Fibroblast of pulmonary artery (primary cell): ENCODE measurements at regions not wholly inside any gene's neighbourhood (a gene's known extent, or its start where the extent isn't known, plus 50 kb on each side); places are given as distances from the start of the nearest gene placed in this dataset.

Experiments used
- DNase-seq: peaks from one replicate; pipeline ENCODE4 v3.0.0-alpha.2; 2010; ENCODE audit warnings: low read depth
- H3K4me3 ChIP-seq: replicated peaks from 2 replicates; pipeline ENCODE4 v1.5.1; 2011; ENCODE audit warnings: low read depth, mild to moderate bottlenecking, control low read depth, low read length, moderate library complexity
- CTCF ChIP-seq: IDR thresholded peaks from 2 replicates; pipeline ENCODE4 v1.5.1; 2011; ENCODE audit warnings: mild to moderate bottlenecking, control low read depth, low read length, inconsistent platforms; ENCODE audit errors: missing control alignments

- TF ChIP-seq CTCF: no peak
- DNase-seq: no peak
- no peak overlapping the region for H3K4me3 ChIP-seq
These were observed 507.8 kb downstream of the CD83 start for GRCh38 chr6:14625173-14625895.

- no peak for DNase-seq
- TF ChIP-seq CTCF: no peak
These were observed 509.0 kb downstream of the CD83 start for GRCh38 chr6:14626556-14626955.

GRCh38 chr6:14630016-14630415 lies 512.4 kb downstream of the CD83 start:
- TF ChIP-seq CTCF: no peak
- DNase-seq: no peak
- no peak overlapping the region for H3K4me3 ChIP-seq

More at GRCh38 chr6:14626556-14626955, 509.0 kb downstream of the CD83 start:
- no peak overlapping the region for H3K4me3 ChIP-seq

- no peak overlapping the region for H3K4me3 ChIP-seq
- no peak for TF ChIP-seq CTCF
- DNase-seq: peak; percentile 10
These were observed 515.9 kb downstream of the CD83 start for GRCh38 chr6:14633479-14633878.

GRCh38 chr6:14634072-14634471 lies 516.5 kb downstream of the CD83 start:
- TF ChIP-seq CTCF: no peak
- H3K4me3 ChIP-seq: no peak overlapping the region
- no peak for DNase-seq

GRCh38 chr6:14635195-14635594 lies 517.6 kb downstream of the CD83 start:
- DNase-seq: no peak
- no peak overlapping the region for H3K4me3 ChIP-seq
- TF ChIP-seq CTCF: no peak
